HG03469 (cell line): ENCODE measurements at regions not wholly inside any gene's neighbourhood (a gene's known extent, or its start where the extent isn't known, plus 50 kb on each side); places are given as distances from the start of the nearest gene placed in this dataset.

Experiments used
- ATAC-seq: cut with Tn5 transposase; IDR thresholded peaks from one replicate; pipeline ENCODE4 v1.9.1; 2021; ENCODE audit warnings: mild to moderate bottlenecking, moderate library complexity, moderate number of reproducible peaks; ENCODE audit not compliant: unreplicated experiment

DNA sequence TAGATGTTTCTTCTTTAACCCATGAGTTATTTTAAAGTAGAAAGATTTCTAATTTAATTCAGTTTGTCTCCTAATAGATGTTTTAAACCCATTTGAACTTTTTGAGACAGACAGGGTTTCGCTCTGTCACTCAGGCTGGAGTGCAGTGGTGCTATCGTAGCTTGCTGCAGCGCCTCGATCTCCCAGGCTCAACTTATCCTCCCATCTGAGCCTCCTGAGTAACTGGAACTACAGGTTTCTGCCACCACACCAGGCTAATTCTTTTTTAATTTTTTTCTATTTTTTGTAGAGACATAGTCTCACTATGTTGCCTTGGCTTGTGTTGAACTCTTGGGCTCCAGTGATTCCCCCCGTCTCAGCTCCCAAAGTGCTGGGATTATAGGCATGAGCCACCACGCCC, 53.0 kb upstream of the RAB18 start:
- ATAC-seq: no peak

DNA sequence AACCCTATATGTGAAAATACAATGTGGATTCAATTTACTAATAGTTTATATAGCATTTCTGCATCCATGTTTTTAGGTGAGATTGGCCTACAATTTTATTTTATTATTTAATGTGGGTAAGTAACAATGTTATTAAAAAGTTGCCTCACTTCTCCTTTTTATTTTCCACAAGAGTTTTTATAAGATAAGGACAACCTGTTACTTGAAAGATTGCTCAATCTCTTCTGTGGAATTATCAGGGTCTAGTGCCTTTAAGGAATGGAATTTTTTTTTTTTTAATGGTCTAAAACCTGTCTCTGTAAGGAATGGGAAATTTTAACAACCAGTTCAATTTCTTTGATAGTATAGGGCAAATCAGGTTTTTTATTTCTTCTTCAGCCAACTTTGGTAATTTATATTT, 53.9 kb upstream of the RAB18 start:
- no peak for ATAC-seq

DNA sequence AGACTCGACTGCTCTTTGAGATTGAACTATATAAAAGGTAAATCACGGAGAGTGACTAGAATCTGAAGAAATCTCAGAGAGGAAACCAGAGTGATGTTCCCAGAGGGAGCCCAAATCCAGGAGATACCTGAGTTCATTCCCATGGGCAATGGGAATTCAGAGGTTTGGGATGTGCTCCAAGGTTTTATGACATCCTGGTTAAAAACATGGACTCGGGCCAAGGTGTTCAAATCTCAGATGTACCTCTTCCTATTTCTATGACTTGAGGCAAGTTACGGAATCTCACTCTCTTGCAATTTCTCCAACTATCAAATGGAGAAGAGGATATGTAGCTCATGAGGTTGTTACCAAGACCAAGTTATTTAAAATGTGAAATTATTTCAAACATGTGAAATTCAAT, 54.5 kb upstream of the RAB18 start:
- ATAC-seq: no peak

DNA sequence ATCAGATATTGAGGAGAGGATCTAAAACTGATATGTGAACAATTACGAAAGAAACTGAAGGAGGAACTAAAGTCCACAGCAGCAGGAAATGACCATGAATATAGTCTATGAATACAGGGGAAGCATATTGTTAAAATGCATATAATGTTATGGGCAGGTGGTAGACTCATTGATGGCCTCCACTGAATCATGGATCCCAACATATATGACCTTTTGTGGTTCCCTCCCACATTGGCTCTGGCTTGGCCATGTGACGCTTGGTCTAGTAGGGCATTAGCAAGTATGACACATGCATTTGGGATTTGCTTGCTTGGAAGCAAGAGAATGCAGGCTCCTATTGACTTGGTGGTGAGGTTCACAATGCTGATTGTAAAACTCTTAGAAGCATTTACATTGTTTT, 55.2 kb upstream of the RAB18 start:
- ATAC-seq: no peak

DNA sequence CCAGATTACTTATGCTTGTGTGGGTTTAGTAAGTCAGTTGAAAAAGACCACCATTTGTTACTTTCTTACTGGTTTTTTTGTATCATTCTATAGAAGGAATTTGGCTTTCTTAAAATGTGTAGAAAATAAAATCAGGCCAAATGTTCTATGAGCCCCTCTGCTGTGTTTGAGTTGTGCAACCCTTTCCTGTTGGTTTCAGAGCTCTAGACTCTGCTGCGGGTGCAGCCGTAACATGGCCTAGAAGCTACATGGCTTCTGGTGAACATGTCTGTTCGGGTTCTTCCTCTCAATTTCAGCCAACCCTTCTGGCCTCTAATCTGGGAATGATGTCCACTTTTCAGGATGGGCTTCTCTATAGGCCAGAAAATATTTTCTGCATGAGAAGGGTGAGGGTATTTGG, 56.6 kb upstream of the RAB18 start:
- ATAC-seq: no peak

DNA sequence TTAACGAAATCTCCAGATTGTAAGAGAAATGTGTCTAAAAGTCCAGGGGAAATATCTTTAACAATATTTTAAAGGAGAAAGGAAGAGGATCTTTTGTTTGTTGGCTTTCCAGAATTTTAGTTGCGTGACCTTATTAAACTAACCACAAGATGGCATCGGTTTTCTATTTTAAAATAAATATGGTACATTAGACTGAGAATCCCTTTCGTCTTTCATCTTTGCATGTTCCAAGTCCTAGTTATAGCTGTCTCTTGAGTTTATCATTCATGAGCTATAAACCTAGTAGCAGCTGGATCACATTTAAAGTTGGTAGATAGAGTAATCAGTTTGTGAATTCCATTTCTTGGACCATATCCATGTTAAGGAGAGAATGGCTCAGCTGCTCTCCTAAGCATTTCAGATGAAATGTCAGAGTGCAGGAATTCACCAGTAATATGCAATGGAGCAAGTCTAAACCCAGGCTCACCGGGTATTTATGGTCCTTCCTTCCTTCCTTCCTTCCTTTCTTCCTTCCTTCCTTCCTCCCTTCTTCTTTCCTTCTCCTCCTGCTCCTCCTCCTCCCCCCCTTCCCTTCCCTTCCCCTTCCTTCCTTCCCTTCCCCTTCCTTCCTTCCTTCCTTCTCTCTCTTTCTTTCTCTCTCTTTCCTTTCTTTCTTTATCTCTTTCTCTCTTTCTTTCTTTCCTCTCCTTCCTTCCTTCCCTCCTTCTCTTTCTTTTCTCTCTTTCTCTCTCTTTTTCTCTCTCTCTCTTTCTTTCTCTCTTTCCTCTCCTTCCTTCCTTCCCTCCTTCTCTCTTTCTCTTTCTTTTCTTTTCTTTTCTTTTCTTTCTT, 57.8 kb upstream of the RAB18 start:
- ATAC-seq: no peak

DNA sequence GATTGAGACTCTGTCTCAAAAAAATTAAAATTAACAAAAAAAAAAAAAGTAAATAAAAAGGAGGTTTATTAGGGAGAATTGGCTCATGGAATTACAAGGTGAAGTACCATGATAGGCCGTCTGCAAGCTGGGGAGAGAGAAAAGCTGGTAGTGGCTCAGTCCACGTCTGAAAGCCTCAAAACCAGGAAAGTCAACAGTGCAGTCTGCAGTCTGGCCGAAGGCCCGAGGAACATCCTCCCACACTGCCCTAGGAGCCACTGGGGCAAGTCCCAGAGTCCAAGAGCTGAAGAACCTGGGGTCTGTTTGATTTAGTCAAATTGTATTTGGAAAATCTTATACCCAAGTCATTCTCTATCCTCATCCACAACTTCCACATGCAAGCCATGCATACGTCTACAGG, 59.0 kb upstream of the RAB18 start:
- ATAC-seq: no peak

DNA sequence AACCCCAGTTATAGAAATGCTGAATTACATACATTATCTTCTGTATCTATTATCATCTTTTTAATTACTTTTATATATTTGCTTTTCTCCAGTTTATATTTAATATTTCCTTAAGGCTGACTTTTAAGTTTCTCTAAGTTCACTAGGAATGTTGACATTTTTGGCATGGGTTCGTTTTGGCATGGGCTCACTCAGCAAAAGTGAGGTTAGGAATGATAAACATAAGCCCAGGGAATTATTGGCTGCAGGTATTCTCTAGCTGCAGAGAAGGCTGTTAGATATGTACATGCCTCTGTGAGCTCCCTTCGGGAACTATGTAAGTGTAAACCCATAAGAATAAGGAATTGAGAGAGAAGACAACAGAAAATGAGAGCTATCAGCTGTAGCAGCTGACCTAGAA, 63.6 kb upstream of the RAB18 start:
- no peak for ATAC-seq

DNA sequence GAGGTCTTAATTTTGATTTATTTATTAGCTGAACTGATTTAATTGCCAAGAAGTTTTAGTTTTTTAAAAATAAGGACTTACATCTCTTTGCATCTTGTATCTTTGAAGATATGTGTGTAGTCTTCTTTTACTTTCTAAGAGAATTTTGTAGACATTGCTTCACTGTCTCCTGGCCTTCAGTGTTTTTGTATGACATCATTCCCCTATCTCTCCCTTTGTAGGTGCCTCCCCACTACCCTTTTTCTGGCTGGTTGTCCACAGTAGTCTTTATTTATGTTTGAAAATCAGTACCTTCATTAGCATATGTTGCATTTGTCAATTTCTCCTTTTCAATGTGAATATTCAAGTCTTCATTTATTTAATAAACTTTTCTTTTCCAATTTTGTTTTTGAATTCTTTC, 64.1 kb upstream of the RAB18 start:
- no peak for ATAC-seq

DNA sequence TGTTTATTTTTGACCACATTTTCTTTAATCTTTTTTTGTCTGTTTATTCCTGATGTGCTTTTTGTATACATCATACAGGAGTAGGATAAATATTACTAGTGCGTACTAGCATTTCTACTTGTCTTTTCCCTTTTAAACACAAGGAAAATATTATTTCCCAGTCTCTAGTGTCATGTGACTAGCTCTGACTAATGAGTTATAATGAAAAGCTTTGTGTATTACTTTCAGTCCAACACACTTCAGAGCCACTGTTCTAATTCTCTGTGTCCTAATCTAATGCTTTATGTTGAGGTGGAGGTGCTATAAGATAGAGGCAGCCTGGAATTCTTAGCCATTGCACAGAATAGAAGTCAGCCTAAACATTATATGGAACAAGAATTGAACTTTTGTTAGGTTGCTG, 65.0 kb upstream of the RAB18 start:
- ATAC-seq: no peak

DNA sequence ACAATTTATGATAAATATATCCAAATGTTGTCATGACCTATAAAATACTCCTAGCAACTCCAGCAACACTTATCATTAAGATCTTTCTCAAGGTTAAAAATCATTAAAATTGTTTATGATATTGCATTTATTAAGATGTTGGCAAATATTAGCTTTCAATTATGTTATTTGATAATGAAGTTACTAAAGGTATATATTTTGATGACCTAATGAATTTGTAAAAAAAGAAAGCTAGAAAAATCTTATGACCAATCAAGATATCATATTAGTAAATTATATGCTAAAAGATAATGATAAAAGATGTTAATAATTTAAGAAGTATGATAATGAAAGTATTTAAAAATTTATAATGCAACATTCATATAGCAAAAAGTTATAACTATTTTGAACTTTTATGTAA, 66.3 kb upstream of the RAB18 start:
- ATAC-seq: no peak

DNA sequence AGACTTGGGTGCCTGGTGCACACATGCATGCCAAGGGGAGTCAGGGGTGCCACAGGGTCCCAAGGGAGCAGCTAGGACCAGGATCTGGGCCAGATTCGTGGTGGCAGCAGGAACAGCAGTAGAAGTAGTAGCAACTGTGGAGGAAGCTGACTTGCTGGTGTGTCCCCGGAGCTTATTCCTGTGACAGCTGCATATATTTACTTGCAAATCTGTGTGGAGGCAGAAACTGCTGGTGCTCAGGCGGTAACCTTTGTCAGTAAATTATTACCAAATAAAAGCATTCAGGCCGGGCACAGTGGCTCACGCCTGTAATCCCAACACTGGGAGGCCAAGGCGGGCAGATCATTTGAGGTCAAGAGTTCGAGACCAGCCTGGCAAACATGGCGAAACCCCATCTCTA, 67.4 kb upstream of the RAB18 start:
- no peak for ATAC-seq

DNA sequence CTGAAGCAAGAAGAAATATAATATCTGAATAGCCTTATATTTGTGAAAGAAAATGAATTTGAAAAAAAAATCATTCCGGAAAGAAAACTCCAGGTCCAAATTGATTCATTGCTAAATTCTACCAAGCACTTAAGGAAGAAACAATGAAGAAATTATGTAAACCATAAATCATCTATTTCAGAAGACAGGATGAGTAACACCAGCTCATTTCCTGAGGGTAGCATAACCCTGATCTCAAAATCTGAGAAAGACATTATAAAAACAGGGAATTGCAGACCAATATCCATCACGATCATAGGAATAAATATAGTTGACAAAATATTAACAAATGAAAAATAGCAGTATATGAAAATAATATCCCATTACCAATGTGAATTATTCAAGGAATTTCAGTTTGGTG, 70.1 kb upstream of the RAB18 start:
- no peak for ATAC-seq

DNA sequence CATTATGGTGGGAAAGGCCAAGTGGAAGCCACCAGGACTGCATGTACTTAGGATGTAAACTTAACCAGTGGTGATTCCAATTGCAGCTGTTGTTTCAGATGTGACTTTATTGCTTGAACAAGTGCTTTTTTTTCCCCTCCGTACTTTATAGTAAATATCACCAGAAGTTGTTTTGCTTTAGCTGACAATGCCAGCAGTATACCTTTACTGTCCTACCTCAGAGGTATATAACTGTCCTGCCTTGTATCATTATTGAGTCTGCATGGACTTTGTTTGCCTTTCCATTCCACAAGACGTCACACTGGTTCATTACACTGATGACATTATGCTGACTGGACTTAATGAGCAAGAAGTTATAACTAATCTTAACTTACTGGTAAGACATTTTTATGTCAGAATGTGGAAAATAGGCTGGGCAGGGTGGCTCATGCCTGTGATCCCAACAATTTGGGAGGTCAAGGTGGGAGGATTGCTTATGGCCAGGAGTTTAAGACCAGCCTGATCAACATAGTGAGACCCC, 77.1 kb upstream of the RAB18 start:
- no peak for ATAC-seq

DNA sequence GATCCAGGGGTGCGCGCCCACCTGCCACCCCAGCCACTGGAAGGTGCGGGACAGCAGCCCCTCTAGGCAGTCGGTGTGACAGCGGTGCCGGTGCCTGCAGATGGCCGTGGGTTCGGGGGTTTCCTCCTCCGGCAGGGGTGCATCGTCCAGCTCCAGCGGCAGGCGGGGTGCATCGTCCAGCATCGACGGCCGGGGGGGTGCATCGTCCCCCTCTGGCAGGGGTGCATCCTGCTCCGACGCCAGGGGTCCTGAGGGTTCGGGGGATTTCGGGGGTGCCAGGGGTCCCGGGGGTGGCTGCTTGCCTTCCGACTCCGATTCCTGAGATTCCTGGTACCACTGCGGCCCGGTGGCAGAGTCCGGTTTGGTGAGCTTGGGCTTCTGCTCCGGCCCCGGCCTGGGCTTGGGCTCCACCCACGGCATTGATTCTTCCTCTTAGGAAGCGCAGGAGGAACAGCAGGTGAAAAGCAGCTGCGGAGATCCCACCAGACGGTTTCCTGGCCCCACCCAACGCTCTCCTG, 90.2 kb upstream of the RAB18 start:
- ATAC-seq: no peak

DNA sequence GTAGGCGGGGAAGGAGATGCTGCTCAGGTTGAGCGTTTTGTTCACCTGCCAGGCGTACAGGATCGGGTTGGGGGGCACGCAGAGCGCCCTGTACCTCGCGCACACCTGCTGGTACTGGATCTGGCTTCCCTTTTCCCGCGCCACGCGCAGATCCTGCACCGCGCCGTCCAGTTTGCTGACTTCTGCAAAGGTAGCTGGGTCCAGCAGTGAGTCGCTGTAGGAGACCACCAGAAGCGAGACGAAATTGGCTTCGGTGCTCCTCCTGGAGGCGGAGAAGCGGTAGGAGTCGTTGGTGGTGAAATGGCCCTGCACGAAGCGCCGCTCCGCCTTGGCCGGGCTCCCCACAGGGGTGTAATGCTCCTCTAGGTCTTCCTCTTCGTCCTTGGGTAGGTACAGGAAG, 90.7 kb upstream of the RAB18 start:
- ATAC-seq: no peak

DNA sequence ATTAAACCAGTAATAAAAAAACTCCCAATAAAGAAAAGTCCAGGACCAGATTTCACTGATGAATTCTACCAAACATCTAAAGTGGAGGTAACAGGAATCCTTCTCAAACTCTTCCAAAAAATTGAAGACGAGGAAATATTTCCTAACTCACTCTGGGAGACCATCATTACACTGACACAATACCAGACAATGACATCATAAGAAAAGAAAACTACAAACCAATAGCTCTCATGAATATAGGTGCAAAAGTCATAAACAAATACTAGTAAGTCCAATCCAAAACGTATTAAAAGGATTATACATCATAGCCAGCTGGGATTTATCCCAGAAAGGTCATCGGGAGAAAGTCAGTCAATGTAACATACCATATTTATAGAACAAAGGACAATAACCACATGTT, 94.0 kb upstream of the RAB18 start:
- ATAC-seq: no peak

DNA sequence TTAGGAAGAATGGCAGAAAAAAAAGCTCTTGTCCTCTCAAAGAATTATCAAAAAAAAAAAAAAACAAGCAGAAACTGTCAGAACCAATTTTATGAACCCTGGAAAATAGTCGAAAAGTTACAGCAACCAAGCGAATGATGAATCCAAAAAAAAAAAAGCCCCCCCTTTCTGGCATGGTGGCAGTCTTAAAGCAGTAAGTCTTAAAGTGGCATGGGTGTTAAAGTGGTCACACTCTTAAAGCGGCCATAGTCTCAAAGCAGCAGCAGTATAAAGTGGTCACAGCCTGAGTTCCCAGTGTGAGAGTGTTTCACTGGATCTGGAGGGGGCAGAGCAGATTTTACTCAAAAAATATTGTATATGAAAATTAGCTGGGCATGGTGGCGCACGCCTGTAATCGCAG, 96.8 kb upstream of the RAB18 start:
- ATAC-seq: no peak

DNA sequence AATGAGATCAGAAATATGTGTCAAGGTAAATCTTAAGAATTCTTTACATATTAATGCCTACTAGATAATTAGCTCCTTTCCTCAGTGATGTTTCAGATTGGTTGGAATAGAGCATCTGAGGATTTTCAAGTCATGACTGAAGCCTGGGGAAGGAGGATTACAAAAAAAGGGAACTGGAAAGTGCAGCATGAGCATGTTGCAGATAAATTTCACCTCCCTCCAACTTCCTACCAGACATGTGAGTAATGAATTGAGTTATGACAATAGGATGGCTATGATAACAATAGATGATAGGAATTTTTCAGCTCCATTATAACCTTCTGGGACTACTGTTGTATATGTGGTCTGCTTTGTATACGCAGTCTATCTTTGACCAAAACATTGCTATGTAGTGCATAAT, 104.2 kb upstream of the RAB18 start:
- no peak for ATAC-seq

DNA sequence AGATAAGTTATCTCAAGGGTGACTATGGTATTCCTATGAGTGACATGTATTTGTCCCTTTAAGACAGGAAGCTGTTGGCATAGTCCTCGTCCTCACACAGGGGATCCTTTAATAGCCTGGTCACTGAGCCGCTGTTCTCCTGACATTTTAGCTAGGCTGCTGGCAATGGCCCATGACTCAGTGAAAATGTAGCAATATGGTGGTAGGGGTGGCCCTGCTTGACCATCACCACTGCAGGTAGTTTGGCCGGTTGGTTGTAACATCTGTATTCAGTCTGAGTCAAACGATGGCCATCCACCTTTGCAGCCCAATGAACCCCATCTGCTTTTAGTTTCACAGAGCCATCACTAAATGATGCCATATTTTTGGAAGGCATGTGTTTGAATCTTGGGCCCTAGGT, 110.1 kb upstream of the RAB18 start:
- no peak for ATAC-seq

DNA sequence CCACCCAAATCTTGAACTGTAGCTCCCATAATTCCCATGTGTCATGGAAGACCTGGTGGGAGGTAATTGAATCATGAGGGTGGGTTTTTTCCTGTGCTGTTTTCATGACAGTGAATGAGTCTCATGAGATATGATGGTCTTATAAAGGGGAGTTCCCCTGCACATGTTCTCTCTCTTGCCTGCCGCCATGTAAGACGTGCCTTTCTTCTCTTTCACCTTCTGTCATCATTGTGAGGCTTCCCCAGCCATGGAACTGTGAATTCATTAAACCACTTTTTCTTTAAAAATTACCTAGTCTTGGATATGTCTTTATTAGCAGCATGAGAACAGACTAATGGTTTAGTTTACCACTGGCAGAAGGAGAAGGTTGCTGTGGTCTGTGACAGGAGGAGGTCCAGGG, 111.5 kb upstream of the RAB18 start:
- no peak for ATAC-seq

DNA sequence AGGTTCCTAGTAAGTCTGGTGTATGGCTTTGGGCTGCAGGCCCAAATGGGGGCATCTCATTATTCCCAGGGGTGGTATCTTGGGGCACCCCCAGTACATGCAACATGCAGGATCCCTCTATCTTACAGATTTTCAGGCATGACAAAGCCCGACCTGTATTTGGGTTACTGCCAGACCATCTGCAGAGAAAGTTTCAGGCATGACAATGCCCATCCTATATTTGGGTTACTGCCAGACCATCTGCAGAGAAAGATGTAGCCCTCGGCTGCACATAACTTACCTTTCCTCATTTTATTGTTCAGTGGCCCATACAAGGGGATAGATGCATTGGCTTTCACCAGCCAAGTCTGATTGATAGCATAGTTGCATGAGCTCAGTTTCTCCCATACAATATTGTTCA, 112.2 kb upstream of the RAB18 start:
- no peak for ATAC-seq

DNA sequence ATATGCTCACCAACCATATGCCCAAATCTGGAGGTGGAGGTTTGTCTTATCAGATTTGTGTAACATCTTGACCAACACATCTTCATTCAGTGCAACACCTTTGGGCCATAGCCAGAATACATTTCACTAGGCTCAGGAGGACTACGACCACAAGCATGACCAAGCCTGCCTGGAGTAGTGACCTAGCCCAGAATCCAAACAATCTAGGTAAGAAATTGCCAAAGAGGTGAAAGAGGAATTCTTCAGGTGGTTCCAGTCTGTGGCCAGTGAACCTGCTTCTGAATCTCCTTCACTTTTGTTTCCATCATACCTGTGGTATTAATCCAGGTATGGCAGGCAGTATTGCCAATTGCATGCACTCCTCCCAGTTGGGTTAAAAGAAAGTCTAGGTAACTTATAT, 112.8 kb upstream of the RAB18 start:
- no peak for ATAC-seq
